Dedifferentiated amniotic fluid mesenchymal stem cell (primary cell): ENCODE measurements at regions not wholly inside any gene's neighbourhood (a gene's known extent, or its start where the extent isn't known, plus 50 kb on each side); places are given as distances from the start of the nearest gene placed in this dataset.

Experiments
- DNase-seq: peaks from one replicate; pipeline ENCODE4 v3.0.0-alpha.2; 2016; ENCODE audit errors: extremely low spot score

DNA sequence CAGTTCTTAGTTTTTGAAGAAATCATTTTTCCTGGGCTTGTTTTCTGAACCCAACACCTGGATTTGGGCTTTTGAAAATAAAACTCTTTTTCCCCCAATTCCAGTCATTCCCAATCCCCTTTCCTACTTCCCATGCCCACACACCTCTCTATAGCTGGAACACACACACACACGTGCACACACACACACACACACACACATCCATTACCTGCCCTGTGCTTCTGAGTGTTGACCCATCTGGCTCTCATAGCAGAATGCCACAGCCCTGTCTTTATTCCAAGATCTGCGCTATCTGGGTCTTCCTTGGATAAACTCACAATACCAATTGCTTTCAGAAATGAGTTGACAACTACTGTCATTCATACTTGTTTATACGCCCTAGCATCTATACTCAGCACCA lies 54.9 kb upstream of the C4orf54 start:
- DNase-seq: no peak

DNA sequence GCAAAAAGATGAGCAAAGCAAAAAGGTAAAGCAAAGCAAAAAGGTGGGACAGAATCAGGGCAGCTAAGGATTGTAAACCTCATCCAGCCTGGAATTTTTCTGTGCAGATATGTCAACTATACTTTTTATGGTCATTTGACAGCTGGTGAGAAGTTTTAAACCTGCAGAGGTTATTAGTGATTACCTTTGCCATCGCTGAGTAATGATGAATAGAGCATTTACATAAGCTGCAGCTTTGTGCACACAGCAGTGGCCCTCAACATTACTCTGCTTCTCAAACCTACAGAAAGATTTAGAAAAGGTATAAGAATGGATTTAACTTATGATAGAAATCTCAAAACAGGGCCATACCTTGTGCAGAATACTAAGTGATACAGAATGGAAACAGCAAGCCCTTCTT lies 54.5 kb upstream of the C4orf54 start:
- DNase-seq: no peak

DNA sequence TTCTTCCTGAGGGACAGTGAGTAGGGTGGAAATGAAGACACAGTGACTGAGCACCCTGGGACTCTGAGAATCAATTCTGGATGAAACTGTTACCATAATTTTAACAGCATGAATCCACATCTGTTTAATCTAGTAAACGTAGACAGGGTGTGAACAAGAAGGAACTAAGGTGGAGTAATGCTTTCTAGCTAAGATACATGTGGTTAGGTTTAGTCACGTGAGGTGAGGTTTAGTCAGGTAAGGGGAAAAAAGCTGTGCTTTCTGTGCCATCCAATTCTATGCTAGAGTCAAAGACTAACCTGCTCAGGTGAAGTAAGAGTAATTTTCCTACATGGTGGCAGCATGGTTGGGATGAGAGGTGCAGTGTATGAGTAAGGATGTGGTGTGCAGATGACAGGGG lies 54.0 kb upstream of the C4orf54 start:
- DNase-seq: no peak

DNA sequence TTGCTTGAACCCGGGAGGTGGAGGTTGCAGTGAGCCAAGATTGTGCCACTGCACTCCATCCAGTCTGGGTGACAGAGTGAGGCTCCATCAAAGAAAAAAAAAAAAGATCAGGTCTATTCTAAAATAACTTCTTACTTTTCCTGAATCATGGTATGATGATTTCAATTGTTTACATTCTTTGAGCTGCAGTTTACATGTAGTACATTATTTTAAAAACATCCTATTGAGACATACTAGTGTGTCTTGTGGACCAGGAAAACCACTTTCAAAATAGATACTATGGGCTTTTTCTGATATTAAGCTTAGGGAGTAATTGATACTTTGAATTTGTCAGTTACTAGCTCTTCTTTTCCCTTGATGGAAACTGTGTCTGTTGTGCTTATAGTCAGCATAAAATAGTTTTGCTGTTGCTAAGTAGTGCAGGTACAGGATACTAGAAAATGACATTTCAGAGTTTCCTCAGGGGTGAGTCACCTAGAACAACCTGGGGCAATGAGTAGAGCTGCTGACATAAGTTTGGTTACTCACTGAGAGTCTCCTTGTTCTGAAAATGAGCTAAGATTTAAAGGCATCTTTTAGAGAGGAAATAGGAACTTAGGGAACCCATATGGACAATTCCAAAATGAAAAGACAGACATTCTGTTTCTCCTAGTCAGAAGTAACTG lies 53.2 kb upstream of the C4orf54 start:
- no peak for DNase-seq

DNA sequence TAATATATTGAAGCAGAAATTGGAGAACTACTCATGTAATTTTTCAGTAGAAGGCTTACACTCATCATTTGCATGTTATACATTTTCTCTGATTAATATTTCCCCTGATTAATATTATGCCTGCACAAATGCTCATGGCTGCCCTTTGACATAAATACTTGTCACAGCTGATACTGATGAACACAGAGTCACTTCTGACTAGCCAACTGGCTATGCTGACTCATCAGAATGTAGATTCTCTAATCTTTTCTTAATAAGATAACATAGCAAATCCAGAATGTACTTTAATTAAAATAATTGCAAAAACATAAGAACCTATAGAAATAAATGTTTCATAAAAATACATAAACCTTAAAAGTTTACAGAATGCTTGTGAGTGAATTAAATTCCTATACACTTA lies 52.4 kb upstream of the C4orf54 start:
- no peak for DNase-seq

DNA sequence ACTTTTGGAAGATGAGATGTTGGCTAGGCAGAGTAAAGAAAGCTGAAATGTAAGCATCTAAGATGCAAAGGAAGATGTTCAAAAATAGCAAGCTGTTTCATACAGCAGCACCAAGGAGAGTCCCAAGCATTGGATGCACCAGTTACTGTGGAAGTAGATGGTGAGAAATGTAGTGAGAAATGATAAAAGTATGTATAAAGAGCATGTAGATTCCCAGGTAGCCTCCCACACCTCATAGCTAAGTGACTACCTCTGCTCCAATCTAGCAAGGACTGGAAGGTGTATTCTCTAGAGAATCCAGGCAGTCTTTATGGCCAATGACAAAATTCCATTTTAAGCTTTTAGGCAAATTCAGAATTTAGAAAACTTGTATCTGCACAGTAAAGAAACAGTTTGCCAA lies 50.9 kb upstream of the C4orf54 start:
- no peak for DNase-seq
